Esophagus muscularis mucosa (tissue), 4 donors: ENCODE measurements at regions not wholly inside any gene's neighbourhood (a gene's known extent, or its start where the extent isn't known, plus 50 kb on each side); places are given as distances from the start of the nearest gene placed in this dataset.
A peak's percentile ranks its signal among the peaks of the same experiment; 100 is the strongest.

Experiments used
- DNase-seq: peaks from one replicate; pipeline ENCODE4 v3.0.0-alpha.2; 2017; ENCODE audit errors: extremely low spot score
- H3K27ac ChIP-seq, 4 donors: fragments of 200-600 bp; sonication (generic); replicated peaks in 1 of 4; 1 replicate in 3 of 4; 2 replicates in 1 of 4; pipeline ENCODE4 v1.5.1; 2016 to 2019; ENCODE audit warnings: mild to moderate bottlenecking in 1 of 4
- H3K27me3 ChIP-seq, 4 donors: fragments of 200-600 bp; sonication (generic); one replicate each; pipeline versions ENCODE4 v1.5.1 to v1.6.0; 2016 to 2019
- H3K36me3 ChIP-seq, 4 donors: fragments of 200-600 bp; sonication (generic); one replicate each; pipeline ENCODE4 v1.5.1; 2016 to 2019
- H3K4me1 ChIP-seq, 4 donors: fragments of 200-600 bp; sonication (generic); one replicate each; pipeline ENCODE4 v1.5.1; 2016 to 2019
- H3K4me3 ChIP-seq, 4 donors: fragments of 200-600 bp; sonication (generic); 1 replicate in 2 of 4; 2 replicates in 2 of 4; pipeline ENCODE4 v1.5.1; 2016 to 2019; ENCODE audit warnings: mild to moderate bottlenecking in 4 of 4, moderate library complexity in 1 of 4
- H3K9me3 ChIP-seq, 4 donors: fragments of 200-600 bp; sonication (generic); 1 replicate in 3 of 4; 2 replicates in 1 of 4; pipeline ENCODE4 v1.5.1; 2016 to 2019
- CTCF ChIP-seq, 3 experiments: fragments of 200-600 bp in 2 of 3; fragments of 450-650 bp in 1 of 3; sonication (generic) in 2 of 3; IDR thresholded peaks; one replicate each; pipeline ENCODE4 v1.5.1; 2017 to 2019; ENCODE audit warnings: antibody characterized with exemption in 3 of 3, mild to moderate bottlenecking in 2 of 3, moderate library complexity in 1 of 3
- EP300 ChIP-seq: sonication (generic); formaldehyde crosslinking; IDR thresholded peaks from one replicate; pipeline ENCODE4 v1.6.1; 2017; ENCODE audit warnings: antibody characterized with exemption
- POLR2A ChIP-seq: fragments of 450-650 bp; IDR thresholded peaks from one replicate; pipeline ENCODE4 v1.6.1; 2017; ENCODE audit warnings: antibody characterized with exemption, moderate library complexity, mild to moderate bottlenecking, low read depth
- POLR2AphosphoS5 ChIP-seq, 2 donors: sonication (generic); formaldehyde crosslinking; IDR thresholded peaks; one replicate each; pipeline ENCODE4 v1.6.1; 2017; ENCODE audit warnings: antibody characterized with exemption in 2 of 2
- WGBS: methylation state at CpG from one replicate; pipeline ENCODE4 v1.1.5; 2018; 5-methylcytosine and 5-hydroxymethylcytosine counted together
- intact Hi-C: fragments of 100-400 bp; cut with DNase I; formaldehyde crosslinking; loops from one replicate; pipeline ENCODE4 v1.15.1; 2023

DNA sequence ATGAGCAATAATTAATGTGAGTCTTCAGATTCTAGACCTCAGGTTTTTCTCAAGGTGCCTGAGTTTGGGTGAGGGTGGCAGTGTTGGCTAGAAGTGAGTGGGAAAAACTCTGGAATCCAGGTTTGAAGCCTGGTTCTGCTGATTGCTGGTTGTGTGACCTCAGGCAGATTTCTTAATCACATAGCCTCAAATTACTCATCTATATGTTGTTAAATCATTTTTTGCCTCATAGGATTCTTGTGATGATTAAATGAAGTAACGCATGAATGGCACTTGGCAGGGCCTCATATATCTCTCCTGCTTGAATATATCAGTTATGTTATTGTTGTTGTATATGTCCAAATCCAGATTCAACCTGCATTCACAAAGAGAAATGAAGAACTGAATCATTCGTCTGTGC lies 60.5 kb downstream of the NR2F2 start:
- H3K27me3 ChIP-seq, result no peaks in the 10 kb centered on the region
- WGBS, result 98% methylated on average over 2 of the region's 2 CpGs
- DNase-seq, result no peak
- H3K27ac ChIP-seq, result no peak overlapping the region
- intact Hi-C loops, result no loop called here
- no peaks in the 10 kb centered on the region for H3K9me3 ChIP-seq
- no peak overlapping the region for H3K4me3 ChIP-seq
- peaks cover 0 to 7% (median 6%) of the 10 kb centered on the region in 4 donors for H3K4me1 ChIP-seq
- H3K36me3 ChIP-seq, result no peaks in the 10 kb centered on the region
- TF ChIP-seq CTCF (IDR thresholded peaks at IDR 0.05) (no peak), POLR2AphosphoS5 (IDR thresholded peaks at IDR 0.05) (no peak), POLR2A (no peak), EP300 (no peak)

DNA sequence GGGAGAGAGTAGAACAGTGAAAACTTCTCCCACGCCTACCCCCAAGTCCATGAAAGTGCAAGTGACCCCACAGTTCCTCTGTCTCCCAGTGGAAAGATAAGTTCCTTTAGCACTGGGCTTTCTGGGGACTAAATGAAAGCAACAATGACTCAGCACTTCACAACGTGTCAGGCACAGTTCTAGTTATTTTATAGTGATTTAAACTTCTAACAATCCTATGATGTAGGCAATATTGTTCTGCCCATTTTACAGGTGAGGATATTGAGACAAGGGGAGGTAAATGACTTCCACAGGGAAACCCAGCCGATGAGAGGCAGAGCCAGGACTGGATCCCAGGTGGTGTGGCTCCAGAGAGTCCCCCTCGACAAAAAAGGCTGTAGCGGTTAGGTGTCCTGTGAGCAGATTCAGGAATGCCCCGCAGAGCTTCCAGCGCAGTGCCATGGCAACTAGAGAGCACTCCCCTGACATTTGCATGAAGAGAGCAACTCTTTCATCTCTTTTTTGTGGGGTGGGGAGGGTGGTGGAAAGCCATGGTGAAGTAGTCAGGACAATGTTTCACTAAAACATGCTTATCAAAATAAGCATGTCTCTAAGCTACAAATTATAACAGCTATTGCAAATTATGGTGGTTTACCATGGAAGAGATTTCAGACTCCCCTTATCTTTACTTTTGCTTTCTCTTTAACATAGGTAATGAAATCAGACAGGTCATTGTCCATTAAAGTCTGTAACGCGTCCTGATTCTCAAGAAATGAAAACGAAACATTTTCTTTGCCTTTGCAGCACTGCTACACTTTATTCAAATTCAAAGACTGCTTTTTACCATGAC lies 62.1 kb downstream of the NR2F2 start:
- intact Hi-C loops, result no loop called here
- H3K4me3 ChIP-seq, result no peak overlapping the region
- H3K9me3 ChIP-seq, result no peaks in the 10 kb centered on the region
- WGBS, result 62% methylated on average over 10 of the region's 10 CpGs
- H3K27me3 ChIP-seq, result no peaks in the 10 kb centered on the region
- H3K4me1 ChIP-seq, result peaks cover 0 to 7% (median 6%) of the 10 kb centered on the region in 4 donors
- peaks cover 0 to under 1% (median 0%) of the 10 kb centered on the region in 4 donors for H3K36me3 ChIP-seq
- TF ChIP-seq EP300, result no peak
- no peak for DNase-seq
- no peak overlapping the region for H3K27ac ChIP-seq

DNA sequence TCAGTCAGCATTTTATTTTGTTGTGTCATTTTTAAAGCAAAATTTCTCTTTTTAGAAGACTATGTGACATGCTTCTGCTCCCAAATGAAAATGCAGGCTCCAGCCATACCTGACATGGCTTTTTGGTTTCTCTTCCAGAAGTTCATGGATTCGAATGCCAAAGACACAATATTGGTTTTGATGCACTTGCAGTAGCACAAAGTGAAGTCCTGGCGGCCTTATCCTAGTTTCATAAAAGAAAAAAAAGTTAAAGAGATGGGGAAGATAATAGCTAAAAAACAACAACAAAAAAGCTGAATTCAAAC lies 62.7 kb downstream of the NR2F2 start:
- H3K27me3 ChIP-seq, result no peaks in the 10 kb centered on the region

GRCh38 chr15:96395687-96396086 lies 65.2 kb downstream of the NR2F2 start:
- no peaks in the 10 kb centered on the region for H3K9me3 ChIP-seq
- 51% methylated on average over 3 of the region's 3 CpGs for WGBS
- DNase-seq, result no peak
- TF ChIP-seq EP300, result no peak
- H3K4me3 ChIP-seq, result no peak overlapping the region
- H3K36me3 ChIP-seq, result peaks cover 0 to 5% (median 0%) of the 10 kb centered on the region in 4 donors
- no peaks in the 10 kb centered on the region for H3K27me3 ChIP-seq
- intact Hi-C loops, result no loop called here
- peaks cover 0 to 7% (median 6%) of the 10 kb centered on the region in 4 donors for H3K4me1 ChIP-seq
- no peak overlapping the region for H3K27ac ChIP-seq

More for the DNA sequence above, 62.7 kb downstream of the NR2F2 start:
- H3K4me1 ChIP-seq, result peaks cover 0 to 7% (median 6%) of the 10 kb centered on the region in 4 donors
- peaks cover 0 to 5% (median 0%) of the 10 kb centered on the region in 4 donors for H3K36me3 ChIP-seq
- H3K9me3 ChIP-seq, result no peaks in the 10 kb centered on the region
- TF ChIP-seq POLR2AphosphoS5 (IDR thresholded peaks at IDR 0.05) (no peak), POLR2A (no peak), EP300 (no peak), CTCF (IDR thresholded peaks at IDR 0.05) (no peak)
- WGBS, result 84% methylated on average over 2 of the region's 2 CpGs
- no peak overlapping the region for H3K4me3 ChIP-seq
- no peak overlapping the region for H3K27ac ChIP-seq
- DNase-seq, result no peak
- intact Hi-C loops, result no loop called here

DNA sequence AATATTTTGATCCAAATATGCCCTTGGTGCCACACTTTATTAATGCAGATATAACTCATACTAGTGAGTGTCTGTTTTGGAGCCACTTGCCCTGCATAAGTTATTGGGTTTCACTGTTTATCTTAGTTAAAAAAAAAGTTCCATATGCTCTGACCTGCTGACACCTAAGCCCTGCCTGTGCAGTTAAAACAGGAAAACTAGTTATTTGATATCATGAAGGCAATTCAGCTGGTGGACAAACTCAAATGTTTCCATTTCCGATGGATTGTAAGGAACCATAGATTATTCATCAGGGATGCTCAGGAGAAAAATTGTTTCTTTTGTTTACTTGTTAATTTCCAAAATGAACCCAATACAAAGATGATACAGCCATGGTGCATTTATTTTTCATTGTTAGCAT lies 68.3 kb downstream of the NR2F2 start:
- Histone ChIP-seq H3K36me3 (peaks cover 0 to 5% (median 0%) of the 10 kb centered on the region in 4 donors), H3K9me3 (no peaks in the 10 kb centered on the region), H3K4me1 (no peaks in the 10 kb centered on the region), H3K4me3 (no peak overlapping the region), H3K27me3 (no peaks in the 10 kb centered on the region), H3K27ac (no peak overlapping the region)
- WGBS, result 73% methylated on average over 1 of the region's 1 CpG
- no peak for TF ChIP-seq POLR2AphosphoS5 (IDR thresholded peaks at IDR 0.05)
- TF ChIP-seq CTCF (IDR thresholded peaks at IDR 0.05), result no peak
- no peak for TF ChIP-seq EP300
- no peak for TF ChIP-seq POLR2A
- DNase-seq, result no peak
- intact Hi-C loops, result no loop called here

DNA sequence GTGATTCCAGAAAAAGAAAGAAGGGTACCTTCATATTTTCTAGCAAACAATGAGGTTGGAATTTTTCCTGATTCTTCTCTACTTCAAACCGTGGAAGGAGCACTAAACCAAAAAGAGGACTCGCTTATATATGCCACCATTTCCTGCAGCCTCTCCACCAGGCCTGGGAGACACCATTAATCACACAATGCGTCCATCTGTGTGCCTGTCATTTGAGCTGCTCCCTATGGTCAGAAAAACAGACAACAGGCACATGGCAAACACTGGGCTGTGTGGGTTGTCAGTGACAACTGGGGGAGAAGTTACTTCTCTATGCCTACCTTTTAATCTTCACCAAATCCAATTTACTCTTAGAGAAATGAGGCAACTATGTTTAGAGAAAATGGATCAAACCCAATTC lies 71.9 kb downstream of the NR2F2 start:
- TF ChIP-seq EP300, result no peak
- no peak for TF ChIP-seq CTCF (IDR thresholded peaks at IDR 0.05)
- TF ChIP-seq POLR2AphosphoS5 (IDR thresholded peaks at IDR 0.05), result no peak
- no peak for TF ChIP-seq POLR2A
- intact Hi-C loops, result no loop called here
- Histone ChIP-seq H3K36me3 (peaks cover 0 to 5% (median 0%) of the 10 kb centered on the region in 4 donors), H3K9me3 (no peaks in the 10 kb centered on the region), H3K27ac (no peak overlapping the region), H3K4me3 (no peak overlapping the region), H3K4me1 (no peaks in the 10 kb centered on the region), H3K27me3 (peaks cover 0 to 13% (median 3%) of the 10 kb centered on the region in 4 donors)
- peak; percentile 26 for DNase-seq
- WGBS, result 78% methylated on average over 3 of the region's 3 CpGs
